ENCODE measurements at regions not wholly inside any gene's neighbourhood (a gene's known extent, or its start where the extent isn't known, plus 50 kb on each side); places are given as distances from the start of the nearest gene placed in this dataset.

GRCh38 chr14:98243332-98243731, 1028.7 kb downstream of the BCL11B start:
- H3K9me3 ChIP-seq (replicated peaks; ENCODE audit: low read length), result peaks cover 3% of the 10 kb centered on the region
- H3K27me3 ChIP-seq (ENCODE audit: control insufficient read depth, insufficient read depth, low read length), result no peaks in the 10 kb centered on the region
- no peaks in the 10 kb centered on the region for H3K4me1 ChIP-seq (ENCODE audit: control insufficient read depth, insufficient read depth, low read length)
- H3K4me3 ChIP-seq (ENCODE audit: low read length), result no peak overlapping the region
- no peaks in the 10 kb centered on the region for H3K36me3 ChIP-seq (ENCODE audit: insufficient read depth, low read length)
- H3K4me2 ChIP-seq (ENCODE audit: low read length), result no peak overlapping the region
- H3K9ac ChIP-seq (ENCODE audit: low read depth, low read length), result no peak overlapping the region

- H3K9ac ChIP-seq (ENCODE audit: low read depth, low read length), result no peak overlapping the region
- no peak overlapping the region for H3K4me3 ChIP-seq (ENCODE audit: low read length)
- H3K4me2 ChIP-seq (ENCODE audit: low read length), result no peak overlapping the region
- peaks cover 3% of the 10 kb centered on the region for H3K9me3 ChIP-seq (replicated peaks; ENCODE audit: low read length)
- H3K4me1 ChIP-seq (ENCODE audit: control insufficient read depth, insufficient read depth, low read length), result no peaks in the 10 kb centered on the region
- no peaks in the 10 kb centered on the region for H3K27me3 ChIP-seq (ENCODE audit: control insufficient read depth, insufficient read depth, low read length)
- H3K36me3 ChIP-seq (ENCODE audit: insufficient read depth, low read length), result no peaks in the 10 kb centered on the region
Observed at GRCh38 chr14:98244162-98244948, 1027.6 kb downstream of the BCL11B start.

GRCh38 chr14:98244966-98245569, 1026.9 kb downstream of the BCL11B start:
- H3K4me1 ChIP-seq (ENCODE audit: control insufficient read depth, insufficient read depth, low read length), result no peaks in the 10 kb centered on the region
- H3K4me3 ChIP-seq (ENCODE audit: low read length), result no peak overlapping the region
- H3K4me2 ChIP-seq (ENCODE audit: low read length), result no peak overlapping the region
- H3K36me3 ChIP-seq (ENCODE audit: insufficient read depth, low read length), result no peaks in the 10 kb centered on the region
- no peaks in the 10 kb centered on the region for H3K27me3 ChIP-seq (ENCODE audit: control insufficient read depth, insufficient read depth, low read length)
- no peak overlapping the region for H3K9ac ChIP-seq (ENCODE audit: low read depth, low read length)
- H3K9me3 ChIP-seq (replicated peaks; ENCODE audit: low read length), result peaks cover 3% of the 10 kb centered on the region

- Histone ChIP-seq H3K4me3 (ENCODE audit: low read length) (no peak overlapping the region), H3K36me3 (ENCODE audit: insufficient read depth, low read length) (no peaks in the 10 kb centered on the region), H3K4me1 (ENCODE audit: control insufficient read depth, insufficient read depth, low read length) (no peaks in the 10 kb centered on the region), H3K27me3 (ENCODE audit: control insufficient read depth, insufficient read depth, low read length) (no peaks in the 10 kb centered on the region), H3K4me2 (ENCODE audit: low read length) (no peak overlapping the region), H3K9me3 (replicated peaks; ENCODE audit: low read length) (peaks cover 12% of the 10 kb centered on the region), H3K9ac (ENCODE audit: low read depth, low read length) (no peak overlapping the region)
Observed at GRCh38 chr14:98249057-98249456, 1022.9 kb downstream of the BCL11B start.

- H3K4me2 ChIP-seq (ENCODE audit: low read length), result no peak overlapping the region
- no peaks in the 10 kb centered on the region for H3K4me1 ChIP-seq (ENCODE audit: control insufficient read depth, insufficient read depth, low read length)
- no peaks in the 10 kb centered on the region for H3K27me3 ChIP-seq (ENCODE audit: control insufficient read depth, insufficient read depth, low read length)
- H3K36me3 ChIP-seq (ENCODE audit: insufficient read depth, low read length), result no peaks in the 10 kb centered on the region
- H3K4me3 ChIP-seq (ENCODE audit: low read length), result no peak overlapping the region
- peaks cover 12% of the 10 kb centered on the region for H3K9me3 ChIP-seq (replicated peaks; ENCODE audit: low read length)
- no peak overlapping the region for H3K9ac ChIP-seq (ENCODE audit: low read depth, low read length)
Observed at GRCh38 chr14:98249476-98249875, 1022.5 kb downstream of the BCL11B start.

- Histone ChIP-seq H3K27me3 (ENCODE audit: control insufficient read depth, insufficient read depth, low read length) (no peaks in the 10 kb centered on the region), H3K4me1 (ENCODE audit: control insufficient read depth, insufficient read depth, low read length) (no peaks in the 10 kb centered on the region), H3K36me3 (ENCODE audit: insufficient read depth, low read length) (no peaks in the 10 kb centered on the region), H3K4me2 (ENCODE audit: low read length) (no peak overlapping the region), H3K9ac (ENCODE audit: low read depth, low read length) (no peak overlapping the region), H3K9me3 (replicated peaks; ENCODE audit: low read length) (peaks cover 10% of the 10 kb centered on the region), H3K4me3 (ENCODE audit: low read length) (no peak overlapping the region)
Observed at GRCh38 chr14:98252820-98253219, 1019.2 kb downstream of the BCL11B start.

GRCh38 chr14:98259881-98260280, 1012.1 kb downstream of the BCL11B start:
- H3K9ac ChIP-seq (ENCODE audit: low read depth, low read length), result no peak overlapping the region
- peaks cover 3% of the 10 kb centered on the region for H3K9me3 ChIP-seq (replicated peaks; ENCODE audit: low read length)
- H3K4me2 ChIP-seq (ENCODE audit: low read length), result no peak overlapping the region
- no peaks in the 10 kb centered on the region for H3K4me1 ChIP-seq (ENCODE audit: control insufficient read depth, insufficient read depth, low read length)
- no peak overlapping the region for H3K4me3 ChIP-seq (ENCODE audit: low read length)
- no peaks in the 10 kb centered on the region for H3K36me3 ChIP-seq (ENCODE audit: insufficient read depth, low read length)
- no peaks in the 10 kb centered on the region for H3K27me3 ChIP-seq (ENCODE audit: control insufficient read depth, insufficient read depth, low read length)

GRCh38 chr14:98262566-98262965, 1009.4 kb downstream of the BCL11B start:
- no peak overlapping the region for H3K9ac ChIP-seq (ENCODE audit: low read depth, low read length)
- H3K4me1 ChIP-seq (ENCODE audit: control insufficient read depth, insufficient read depth, low read length), result no peaks in the 10 kb centered on the region
- no peaks in the 10 kb centered on the region for H3K36me3 ChIP-seq (ENCODE audit: insufficient read depth, low read length)
- peaks cover 9% of the 10 kb centered on the region for H3K9me3 ChIP-seq (replicated peaks; ENCODE audit: low read length)
- H3K4me3 ChIP-seq (ENCODE audit: low read length), result no peak overlapping the region
- no peaks in the 10 kb centered on the region for H3K27me3 ChIP-seq (ENCODE audit: control insufficient read depth, insufficient read depth, low read length)
- H3K4me2 ChIP-seq (ENCODE audit: low read length), result no peak overlapping the region

- no peaks in the 10 kb centered on the region for H3K36me3 ChIP-seq (ENCODE audit: insufficient read depth, low read length)
- no peak overlapping the region for H3K4me3 ChIP-seq (ENCODE audit: low read length)
- no peak overlapping the region for H3K9ac ChIP-seq (ENCODE audit: low read depth, low read length)
- peaks cover 24% of the 10 kb centered on the region for H3K9me3 ChIP-seq (replicated peaks; ENCODE audit: low read length)
- H3K27me3 ChIP-seq (ENCODE audit: control insufficient read depth, insufficient read depth, low read length), result no peaks in the 10 kb centered on the region
- H3K4me1 ChIP-seq (ENCODE audit: control insufficient read depth, insufficient read depth, low read length), result no peaks in the 10 kb centered on the region
- H3K4me2 ChIP-seq (ENCODE audit: low read length), result no peak overlapping the region
Observed at GRCh38 chr14:98269533-98269932, 1002.5 kb downstream of the BCL11B start.

GRCh38 chr14:98270201-98270600, 1001.8 kb downstream of the BCL11B start:
- H3K4me1 ChIP-seq (ENCODE audit: control insufficient read depth, insufficient read depth, low read length), result no peaks in the 10 kb centered on the region
- no peak overlapping the region for H3K4me2 ChIP-seq (ENCODE audit: low read length)
- no peaks in the 10 kb centered on the region for H3K27me3 ChIP-seq (ENCODE audit: control insufficient read depth, insufficient read depth, low read length)
- peaks cover 22% of the 10 kb centered on the region for H3K9me3 ChIP-seq (replicated peaks; ENCODE audit: low read length)
- no peak overlapping the region for H3K4me3 ChIP-seq (ENCODE audit: low read length)
- no peak overlapping the region for H3K9ac ChIP-seq (ENCODE audit: low read depth, low read length)
- H3K36me3 ChIP-seq (ENCODE audit: insufficient read depth, low read length), result no peaks in the 10 kb centered on the region

GRCh38 chr14:98274596-98274995, 997.4 kb downstream of the BCL11B start:
- Histone ChIP-seq H3K27me3 (ENCODE audit: control insufficient read depth, insufficient read depth, low read length) (no peaks in the 10 kb centered on the region), H3K4me1 (ENCODE audit: control insufficient read depth, insufficient read depth, low read length) (no peaks in the 10 kb centered on the region), H3K4me3 (ENCODE audit: low read length) (no peak overlapping the region), H3K9me3 (replicated peaks; ENCODE audit: low read length) (peaks cover 27% of the 10 kb centered on the region), H3K4me2 (ENCODE audit: low read length) (no peak overlapping the region), H3K9ac (ENCODE audit: low read depth, low read length) (no peak overlapping the region), H3K36me3 (ENCODE audit: insufficient read depth, low read length) (no peaks in the 10 kb centered on the region)

GRCh38 chr14:98278800-98279199, 993.2 kb downstream of the BCL11B start:
- no peaks in the 10 kb centered on the region for H3K36me3 ChIP-seq (ENCODE audit: insufficient read depth, low read length)

More at GRCh38 chr14:98278800-98279199, 993.2 kb downstream of the BCL11B start:
- Histone ChIP-seq H3K9me3 (replicated peaks; ENCODE audit: low read length) (peaks cover 9% of the 10 kb centered on the region), H3K4me1 (ENCODE audit: control insufficient read depth, insufficient read depth, low read length) (no peaks in the 10 kb centered on the region), H3K4me3 (ENCODE audit: low read length) (no peak overlapping the region), H3K9ac (ENCODE audit: low read depth, low read length) (no peak overlapping the region), H3K27me3 (ENCODE audit: control insufficient read depth, insufficient read depth, low read length) (no peaks in the 10 kb centered on the region), H3K4me2 (ENCODE audit: low read length) (no peak overlapping the region)

All from skeletal muscle satellite cell (primary cell).